ENCODE measurements at regions not wholly inside any gene's neighbourhood (a gene's known extent, or its start where the extent isn't known, plus 50 kb on each side); places are given as distances from the start of the nearest gene placed in this dataset.
"Not testable (repeated sequence)": the region's sequence is repeated elsewhere in the genome, so short reads cannot be mapped to it uniquely, and the experiment has no call there.

- intact Hi-C loops (cut with micrococcal nuclease) = no loop called here
Observed at GRCh38 chr9:30915451-30915850, 1469.0 kb upstream of the ACO1 start.

DNA sequence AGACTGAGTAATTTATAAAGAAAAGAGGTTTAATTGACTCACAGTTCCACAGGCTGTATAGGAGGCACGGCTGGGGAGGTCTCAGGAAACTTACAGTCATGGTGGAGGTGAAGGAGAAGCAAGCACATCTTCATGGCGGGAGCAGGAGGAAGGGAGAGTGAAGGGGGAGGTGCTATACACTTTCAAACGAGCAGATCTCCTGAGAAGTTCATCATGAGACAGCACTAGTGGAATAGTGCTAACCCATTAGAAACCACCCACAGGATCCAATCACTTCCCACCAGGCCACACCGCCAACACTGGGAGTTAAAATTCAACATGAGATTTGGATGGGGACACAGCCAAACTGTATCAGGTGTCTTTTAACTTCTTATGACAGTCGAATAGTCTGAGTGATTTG, 1459.3 kb upstream of the ACO1 start:
- intact Hi-C loops (cut with micrococcal nuclease) = no loop called here

DNA sequence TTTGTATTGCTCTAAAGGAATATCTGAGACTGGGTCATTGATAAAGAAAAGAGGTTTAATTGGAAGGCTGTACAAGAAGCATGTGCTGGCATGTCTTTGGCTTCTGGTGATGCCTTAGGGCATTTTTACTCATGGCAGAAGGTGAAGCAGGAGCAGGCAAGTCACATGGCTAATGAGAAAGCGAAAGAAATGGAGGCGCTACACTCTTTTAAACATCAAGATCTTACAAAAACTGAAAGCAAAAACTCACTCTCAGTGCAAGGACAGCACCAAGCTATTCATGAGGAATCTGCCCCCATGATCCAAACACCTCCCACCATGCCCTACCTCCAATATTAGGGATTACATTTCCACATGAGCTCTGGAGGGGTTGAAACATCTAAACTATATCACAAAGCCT, 1458.8 kb upstream of the ACO1 start:
- intact Hi-C loops (cut with micrococcal nuclease) = no loop called here

GRCh38 chr9:30928045-30928444, 1456.4 kb upstream of the ACO1 start:
- intact Hi-C loops (cut with micrococcal nuclease) = no loop called here

GRCh38 chr9:30932226-30932625, 1452.2 kb upstream of the ACO1 start:
- intact Hi-C loops (cut with micrococcal nuclease) = no loop called here

- intact Hi-C loops (cut with micrococcal nuclease) = no loop called here
Observed at GRCh38 chr9:30935730-30936129, 1448.7 kb upstream of the ACO1 start.

GRCh38 chr9:30937106-30937505, 1447.3 kb upstream of the ACO1 start:
- intact Hi-C loops (cut with micrococcal nuclease) = no loop called here

GRCh38 chr9:30942852-30943251, 1441.6 kb upstream of the ACO1 start:
- intact Hi-C loops (cut with micrococcal nuclease) = not testable (repeated sequence)

DNA sequence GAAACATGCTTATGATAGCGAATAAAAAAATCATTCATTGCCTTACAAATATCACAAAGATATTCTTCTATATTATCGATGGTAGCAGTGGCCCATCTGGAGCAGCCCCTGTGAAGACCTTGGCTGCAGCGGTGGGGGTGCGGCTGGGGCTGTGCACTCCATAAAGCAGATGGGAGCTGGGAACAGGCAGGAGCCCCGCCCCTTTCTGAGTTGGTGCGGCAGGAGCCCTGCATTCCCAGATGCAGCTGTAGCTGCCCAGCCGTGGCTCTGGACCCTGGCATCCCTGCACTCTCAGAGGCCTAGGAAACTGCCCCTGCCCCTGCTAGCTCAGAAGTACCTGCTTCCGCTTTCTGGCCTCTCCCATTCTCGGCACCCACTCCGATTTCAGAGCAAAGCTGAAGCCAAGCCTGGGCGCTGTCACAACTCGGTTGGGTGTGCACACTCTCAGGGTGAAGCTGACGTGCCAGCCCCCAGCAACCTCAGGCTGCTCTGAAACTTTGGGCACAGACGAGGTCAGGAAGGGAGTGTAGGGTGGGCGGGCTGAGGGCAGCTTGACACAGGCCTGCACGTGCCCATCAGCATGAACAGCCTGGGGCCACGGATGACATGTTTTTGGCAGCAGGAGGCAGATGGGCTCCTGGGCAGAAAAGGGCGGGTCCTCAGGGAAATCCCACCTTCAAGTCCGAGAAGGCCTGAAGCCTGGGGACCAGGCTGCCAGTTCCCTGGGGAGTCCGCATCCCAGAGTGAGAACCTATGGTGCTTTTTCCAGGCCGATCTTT, 1440.8 kb upstream of the ACO1 start:
- intact Hi-C loops (cut with micrococcal nuclease) = no loop called here

DNA sequence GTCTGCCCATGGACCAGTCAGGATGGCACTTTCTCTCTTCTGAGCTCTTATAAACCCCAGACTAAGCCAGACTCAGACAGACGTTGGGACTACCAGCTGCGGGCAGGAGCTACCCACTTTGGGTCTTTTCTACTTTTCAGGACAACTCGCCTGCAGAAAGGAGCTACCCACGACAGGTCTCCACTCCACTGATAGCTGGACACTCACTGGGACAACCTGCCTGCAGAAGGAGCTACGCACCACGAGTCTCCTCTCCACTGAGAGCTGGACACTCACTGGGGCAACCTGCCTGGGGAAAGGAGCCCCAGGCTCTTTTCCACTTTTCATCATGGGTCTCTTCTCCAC, 1440.2 kb upstream of the ACO1 start:
- intact Hi-C loops (cut with micrococcal nuclease) = no loop called here

GRCh38 chr9:30944741-30945280, 1439.6 kb upstream of the ACO1 start:
- intact Hi-C loops (cut with micrococcal nuclease) = no loop called here

DNA sequence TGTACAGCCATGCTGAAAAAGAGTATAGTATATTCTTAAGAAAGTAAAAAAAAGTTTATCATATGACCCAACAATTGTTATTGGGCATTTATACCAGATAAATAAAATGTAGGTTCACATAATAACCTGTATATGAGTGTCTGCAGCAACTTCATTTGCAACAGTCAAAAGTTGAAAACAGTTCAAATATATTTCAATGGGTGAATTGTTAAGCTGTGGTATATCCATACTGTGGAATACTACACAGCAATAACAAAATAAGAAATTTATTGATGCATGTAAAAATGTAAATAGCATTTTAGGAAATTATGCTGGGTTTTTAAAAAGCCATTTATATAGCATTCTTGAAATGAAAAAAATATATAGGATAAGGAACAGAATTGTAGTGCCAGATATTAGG, 1420.1 kb upstream of the ACO1 start:
- intact Hi-C loops (cut with micrococcal nuclease) = no loop called here

DNA sequence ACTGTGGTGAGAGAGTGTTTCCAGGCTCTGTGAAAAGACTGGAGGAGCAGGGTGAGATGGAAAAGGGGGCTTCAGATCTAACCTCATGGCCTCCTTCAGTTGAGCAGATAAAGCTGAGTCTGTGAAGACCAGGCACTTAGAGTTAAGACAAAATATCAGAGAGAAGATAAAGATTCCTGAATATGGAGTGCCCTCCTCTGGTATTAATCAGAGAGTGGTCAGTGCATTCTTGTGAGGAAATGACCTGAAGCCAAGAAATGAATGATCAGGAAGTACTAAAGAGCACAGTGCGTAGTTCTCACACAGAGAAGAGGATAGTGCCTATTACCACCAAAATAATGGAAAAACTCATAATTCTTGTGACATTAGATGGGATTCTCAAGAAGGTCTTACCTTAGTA, 1417.0 kb upstream of the ACO1 start:
- intact Hi-C loops (cut with micrococcal nuclease) = no loop called here

DNA sequence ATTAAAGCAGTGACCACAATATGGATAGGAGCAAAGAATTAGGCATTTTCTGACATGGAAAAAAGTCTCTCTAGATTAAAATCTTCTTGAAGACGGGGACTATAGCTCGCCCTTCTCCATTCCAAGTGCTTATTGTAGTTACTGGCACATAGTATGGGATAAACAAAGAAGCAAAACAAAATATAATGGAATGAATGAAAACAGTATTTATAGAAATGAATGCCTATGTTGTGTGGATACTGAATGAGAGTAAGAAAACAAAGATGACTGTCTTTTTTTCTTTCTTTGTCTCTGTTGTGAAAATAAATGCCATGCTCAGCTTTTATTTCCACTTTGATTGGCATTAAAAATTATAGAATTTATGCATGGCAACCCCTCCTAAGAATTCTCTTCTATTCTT, 1414.3 kb upstream of the ACO1 start:
- intact Hi-C loops (cut with micrococcal nuclease) = no loop called here

- intact Hi-C loops (cut with micrococcal nuclease) = no loop called here
Observed at GRCh38 chr9:30970812-30971211, 1413.6 kb upstream of the ACO1 start.

- intact Hi-C loops (cut with micrococcal nuclease) = no loop called here
Observed at GRCh38 chr9:30972654-30973053, 1411.8 kb upstream of the ACO1 start.

DNA sequence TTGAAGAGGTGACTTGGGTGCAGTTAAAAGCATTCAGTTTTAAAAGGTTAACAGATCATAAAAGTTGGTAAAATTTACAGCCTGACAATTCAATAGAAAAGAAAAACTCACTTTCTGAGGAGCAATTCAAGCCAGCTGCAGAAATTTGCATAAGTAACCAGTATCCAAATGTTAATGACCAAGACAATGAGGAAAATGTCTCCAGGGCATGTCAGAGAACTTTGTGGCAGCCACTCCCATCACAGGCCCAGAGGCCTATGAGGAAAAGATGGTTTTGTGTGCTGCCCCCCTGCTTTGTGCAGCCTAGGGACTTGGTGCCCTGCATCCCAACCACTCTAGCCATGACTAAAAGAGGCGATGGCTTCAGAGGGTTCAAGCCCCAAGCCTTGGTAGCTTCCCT, 1406.5 kb upstream of the ACO1 start:
- intact Hi-C loops (cut with micrococcal nuclease) = no loop called here

- intact Hi-C loops (cut with micrococcal nuclease) = no loop called here
Observed at GRCh38 chr9:30982301-30982700, 1402.1 kb upstream of the ACO1 start.

- intact Hi-C loops (cut with micrococcal nuclease) = no loop called here
Observed at GRCh38 chr9:30995956-30996738, 1388.3 kb upstream of the ACO1 start.

DNA sequence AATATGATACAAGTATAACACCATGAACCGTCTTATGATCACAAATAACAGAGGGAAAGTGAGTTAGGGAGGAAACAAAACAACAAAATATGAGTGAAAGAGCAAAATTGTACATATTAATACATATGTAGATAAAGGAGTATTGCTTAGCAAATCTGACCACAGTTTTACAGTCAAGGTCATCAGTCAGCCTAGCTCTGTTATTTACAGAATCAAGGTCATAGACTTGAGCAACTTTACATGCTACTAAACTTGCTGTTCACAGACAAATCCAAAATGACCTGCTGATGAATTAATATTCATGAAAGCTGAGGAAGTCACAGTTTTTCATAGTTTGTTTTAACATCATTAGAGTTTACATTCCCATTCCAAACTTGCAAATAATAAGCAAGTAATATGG, 1387.7 kb upstream of the ACO1 start:
- intact Hi-C loops (cut with micrococcal nuclease) = no loop called here

DNA sequence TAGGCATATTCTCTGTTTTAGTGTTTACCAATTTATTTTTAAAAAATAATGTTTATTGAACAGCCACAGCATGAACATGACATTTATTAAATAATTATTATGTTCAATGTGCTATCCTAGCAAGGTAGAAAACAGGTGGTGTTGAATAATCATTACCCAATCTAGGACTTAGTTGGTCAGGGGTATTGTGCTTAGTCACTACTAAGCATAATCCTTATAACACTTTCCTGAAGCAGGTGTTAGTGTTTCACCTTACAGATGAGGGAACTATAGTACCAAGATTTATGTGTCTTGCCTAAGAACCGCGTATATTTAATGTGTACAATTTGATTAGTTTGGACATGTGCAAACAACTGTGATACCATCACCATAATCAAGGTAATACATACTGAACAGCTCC, 1387.2 kb upstream of the ACO1 start:
- intact Hi-C loops (cut with micrococcal nuclease) = no loop called here

DNA sequence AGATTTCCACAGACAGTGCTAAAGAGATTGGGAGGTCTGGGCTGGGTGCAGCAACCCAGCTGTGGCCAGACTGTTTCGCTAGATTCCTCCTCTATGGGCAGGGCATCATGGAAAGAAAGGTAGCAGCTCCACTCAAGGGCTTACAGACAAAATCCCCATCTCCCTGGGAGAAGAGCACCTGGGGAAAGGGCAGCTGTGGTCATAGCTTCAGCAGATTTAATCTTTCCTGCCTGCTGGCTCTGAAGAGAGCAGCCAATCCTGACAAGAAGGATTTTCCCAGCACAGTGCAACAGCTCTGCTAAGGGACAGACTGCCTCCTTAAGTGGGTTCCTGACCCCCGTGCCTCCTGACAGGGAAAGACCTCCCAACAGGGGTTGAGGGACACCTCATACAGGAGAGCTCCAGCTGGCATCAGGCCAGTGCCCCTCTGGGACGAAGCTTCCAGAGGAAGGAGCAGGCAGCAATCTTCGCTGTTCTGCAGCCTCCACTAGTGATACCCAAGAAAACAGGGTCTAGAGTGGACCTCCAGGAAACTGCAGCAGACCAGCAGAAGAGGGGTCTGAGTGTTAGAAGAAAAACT, 1379.3 kb upstream of the ACO1 start:
- intact Hi-C loops (cut with micrococcal nuclease) = no loop called here
